Mammary epithelial cell (primary cell): ENCODE measurements at regions not wholly inside any gene's neighbourhood (a gene's known extent, or its start where the extent isn't known, plus 50 kb on each side); places are given as distances from the start of the nearest gene placed in this dataset.

ENCODE experiments used
- EZH2 ChIP-seq: IDR thresholded peaks from 2 replicates; pipeline ENCODE4 v1.6.1; 2012; ENCODE audit warnings: low read length, inconsistent platforms, borderline replicate concordance
- TF ChIP-seq, protein P1 (sequence below), 2 donors: IDR thresholded peaks in 1 of 2; conservative IDR thresholded peaks in 1 of 2; 2 replicates each; pipeline ENCODE4 v1.5.1; 2011 to 2012; ENCODE audit warnings: inconsistent platforms in 2 of 2, low read length in 2 of 2, mild to moderate bottlenecking in 2 of 2, control low read depth in 1 of 2, low read depth in 1 of 2; ENCODE audit not compliant: insufficient read depth in 1 of 2; ENCODE audit errors: extremely low read depth in 1 of 2

DNA sequence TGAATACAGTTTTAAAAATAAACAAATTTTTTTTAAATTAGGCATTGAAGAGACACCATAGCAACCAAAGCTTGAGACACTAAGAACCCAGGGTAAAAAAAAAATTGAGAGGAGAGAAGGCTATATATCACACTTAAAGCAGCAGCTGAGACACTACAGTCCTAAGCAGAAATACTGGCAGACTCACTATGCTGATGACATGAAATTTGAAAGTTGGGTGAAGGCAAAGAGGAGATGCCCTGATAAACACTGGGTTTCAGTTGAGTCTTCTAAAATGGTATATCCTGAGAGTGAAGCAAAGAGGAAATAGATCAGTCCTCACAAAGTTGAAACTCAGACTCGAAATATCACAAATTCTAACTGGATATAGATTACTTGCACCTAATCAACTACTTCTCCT is 419.9 kb upstream of the CDH9 start:
- TF ChIP-seq, protein P1, sequence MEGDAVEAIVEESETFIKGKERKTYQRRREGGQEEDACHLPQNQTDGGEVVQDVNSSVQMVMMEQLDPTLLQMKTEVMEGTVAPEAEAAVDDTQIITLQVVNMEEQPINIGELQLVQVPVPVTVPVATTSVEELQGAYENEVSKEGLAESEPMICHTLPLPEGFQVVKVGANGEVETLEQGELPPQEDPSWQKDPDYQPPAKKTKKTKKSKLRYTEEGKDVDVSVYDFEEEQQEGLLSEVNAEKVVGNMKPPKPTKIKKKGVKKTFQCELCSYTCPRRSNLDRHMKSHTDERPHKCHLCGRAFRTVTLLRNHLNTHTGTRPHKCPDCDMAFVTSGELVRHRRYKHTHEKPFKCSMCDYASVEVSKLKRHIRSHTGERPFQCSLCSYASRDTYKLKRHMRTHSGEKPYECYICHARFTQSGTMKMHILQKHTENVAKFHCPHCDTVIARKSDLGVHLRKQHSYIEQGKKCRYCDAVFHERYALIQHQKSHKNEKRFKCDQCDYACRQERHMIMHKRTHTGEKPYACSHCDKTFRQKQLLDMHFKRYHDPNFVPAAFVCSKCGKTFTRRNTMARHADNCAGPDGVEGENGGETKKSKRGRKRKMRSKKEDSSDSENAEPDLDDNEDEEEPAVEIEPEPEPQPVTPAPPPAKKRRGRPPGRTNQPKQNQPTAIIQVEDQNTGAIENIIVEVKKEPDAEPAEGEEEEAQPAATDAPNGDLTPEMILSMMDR (conservative IDR thresholded peaks at IDR 0.05 in 1 of 2, IDR thresholded peaks at IDR 0.05 in 1 of 2; ENCODE audit: extremely low read depth in 1 of 2, insufficient read depth in 1 of 2, low read depth in 1 of 2, low read length in 2 of 2): no peak
- TF ChIP-seq EZH2: no peak
